ENCODE measurements at regions not wholly inside any gene's neighbourhood (a gene's known extent, or its start where the extent isn't known, plus 50 kb on each side); places are given as distances from the start of the nearest gene placed in this dataset.

DNA sequence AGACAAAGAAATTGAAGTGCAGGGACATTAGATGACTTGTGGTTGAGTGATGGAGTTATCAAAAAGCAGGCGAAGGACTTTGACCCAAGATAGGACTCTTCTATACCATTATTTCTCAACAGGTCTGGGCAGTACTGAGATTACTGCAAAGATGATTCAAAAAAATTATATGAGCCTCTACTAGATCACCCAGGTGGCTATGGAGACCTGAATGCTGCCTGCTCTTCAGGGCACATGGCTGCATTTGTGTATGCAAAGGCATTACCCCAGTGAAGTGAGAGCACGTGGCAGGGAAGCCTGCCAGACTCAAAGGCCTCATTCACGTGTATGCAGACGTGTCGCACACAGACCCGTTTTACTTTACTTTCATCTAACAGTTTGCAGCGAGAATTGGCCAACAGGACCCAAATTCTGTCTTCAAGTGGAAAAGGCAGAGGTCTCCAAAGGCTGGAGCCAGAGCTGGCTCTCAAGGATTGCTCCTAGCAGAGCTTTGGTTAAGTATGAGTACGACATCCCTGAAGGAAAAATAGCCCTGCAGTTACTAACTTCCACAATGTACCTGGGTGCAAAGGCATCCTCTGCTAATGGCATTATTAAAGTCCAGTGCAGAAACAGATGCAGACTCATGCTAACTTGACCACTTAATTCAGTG is 113.8 kb upstream of the ARMC2 start:
- no peak for DNase-seq

DNA sequence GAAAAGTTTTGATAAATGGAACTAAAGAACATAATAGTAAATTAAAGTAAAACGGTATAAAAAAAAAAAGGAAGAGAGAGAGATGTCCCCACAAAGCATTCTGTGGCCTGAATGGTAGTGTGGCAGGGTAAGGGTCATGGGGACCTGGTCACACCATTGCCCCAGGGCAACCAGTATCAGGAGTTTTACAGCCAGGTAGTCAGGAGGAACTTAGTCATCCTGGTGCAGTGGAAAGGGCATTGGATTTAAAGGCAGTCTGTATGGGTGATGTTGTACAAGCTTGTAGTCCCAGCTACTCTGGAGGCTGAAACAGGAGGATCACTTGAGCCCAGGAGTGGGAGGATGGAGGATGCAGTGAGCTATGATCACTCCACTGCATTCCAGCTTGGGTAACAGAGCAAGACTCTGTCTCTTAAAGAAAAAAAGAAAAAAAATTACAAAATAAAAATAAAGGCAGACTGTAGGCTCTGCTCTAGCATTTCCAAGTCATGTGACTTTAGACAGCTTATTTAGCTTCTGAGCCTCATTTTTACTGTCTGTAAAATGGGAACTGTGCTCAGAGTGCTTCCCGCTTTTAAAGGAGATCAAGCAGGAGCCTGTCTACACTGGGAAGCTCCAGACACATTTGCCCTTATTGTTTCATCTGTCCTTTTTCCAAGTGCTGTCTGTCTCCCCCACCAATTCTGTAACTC is 112.8 kb upstream of the ARMC2 start:
- DNase-seq, result no peak

- DNase-seq, result no peak
Measured at GRCh38 chr6:108736002-108736361, 112.2 kb upstream of the ARMC2 start.

- no peak for DNase-seq
Measured at GRCh38 chr6:108736832-108737231, 111.4 kb upstream of the ARMC2 start.

- DNase-seq, result peak; percentile 3
Measured at GRCh38 chr6:108737594-108738546, 110.4 kb upstream of the ARMC2 start.

GRCh38 chr6:108738684-108739416 is 109.4 kb upstream of the ARMC2 start:
- DNase-seq, result no peak

GRCh38 chr6:108739496-108740330 is 108.5 kb upstream of the ARMC2 start:
- no peak for DNase-seq

GRCh38 chr6:108741331-108741989 is 106.8 kb upstream of the ARMC2 start:
- no peak for DNase-seq

GRCh38 chr6:108742041-108742440 is 106.2 kb upstream of the ARMC2 start:
- DNase-seq, result no peak

DNA sequence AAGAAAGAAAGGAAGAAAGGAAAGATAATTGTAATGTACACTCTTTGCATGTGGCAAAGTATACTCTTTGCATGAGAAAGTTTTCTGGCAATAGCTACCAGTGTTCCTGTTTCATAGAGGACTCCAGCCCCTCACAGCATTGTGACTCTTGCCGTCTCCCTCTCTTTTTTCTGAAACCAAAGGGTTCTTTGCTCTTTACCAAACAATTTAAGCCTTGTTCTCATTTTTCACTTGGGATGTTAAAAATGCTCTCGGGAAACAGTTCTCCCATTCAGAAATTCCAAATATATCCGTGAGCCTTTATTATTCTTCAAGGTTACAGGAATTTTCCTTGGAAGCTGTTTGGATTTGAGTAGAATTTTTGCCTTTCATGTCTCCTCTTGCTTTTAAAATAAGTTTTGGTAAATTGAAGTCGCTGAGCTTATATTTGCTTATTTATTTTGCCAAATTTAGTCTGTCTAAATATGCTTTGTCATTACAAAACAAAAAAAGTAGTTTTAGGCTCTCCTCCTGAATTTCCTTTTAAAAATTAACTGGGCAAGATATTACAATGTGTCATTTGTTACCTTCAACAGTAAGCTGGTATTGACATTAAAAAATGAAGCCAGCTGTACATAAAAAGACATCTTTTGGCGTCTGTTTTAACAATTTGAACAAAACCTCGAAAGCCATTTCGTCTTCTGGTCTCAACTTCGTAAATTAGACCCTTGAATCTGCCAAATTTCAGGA is 103.8 kb upstream of the ARMC2 start:
- no peak for DNase-seq

DNA sequence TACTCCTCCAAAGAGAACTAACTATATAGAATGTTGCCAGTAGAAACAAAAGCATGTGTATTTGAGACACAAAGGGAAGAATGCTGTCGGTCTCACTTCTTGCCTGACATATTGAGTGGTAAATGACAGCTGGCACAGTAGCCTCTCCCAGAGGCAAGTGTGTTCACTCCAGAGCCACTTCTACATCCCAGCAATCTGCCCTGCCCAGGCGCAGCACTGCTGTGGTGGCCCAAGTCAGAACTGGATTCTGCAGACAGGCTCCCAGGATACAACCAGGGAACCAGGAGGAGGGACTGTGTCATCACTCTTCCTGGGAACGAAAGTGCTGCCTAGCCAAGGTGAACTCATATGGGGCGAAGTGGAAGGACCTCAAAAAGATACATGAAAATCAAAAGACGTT is 103.2 kb upstream of the ARMC2 start:
- no peak for DNase-seq

DNA sequence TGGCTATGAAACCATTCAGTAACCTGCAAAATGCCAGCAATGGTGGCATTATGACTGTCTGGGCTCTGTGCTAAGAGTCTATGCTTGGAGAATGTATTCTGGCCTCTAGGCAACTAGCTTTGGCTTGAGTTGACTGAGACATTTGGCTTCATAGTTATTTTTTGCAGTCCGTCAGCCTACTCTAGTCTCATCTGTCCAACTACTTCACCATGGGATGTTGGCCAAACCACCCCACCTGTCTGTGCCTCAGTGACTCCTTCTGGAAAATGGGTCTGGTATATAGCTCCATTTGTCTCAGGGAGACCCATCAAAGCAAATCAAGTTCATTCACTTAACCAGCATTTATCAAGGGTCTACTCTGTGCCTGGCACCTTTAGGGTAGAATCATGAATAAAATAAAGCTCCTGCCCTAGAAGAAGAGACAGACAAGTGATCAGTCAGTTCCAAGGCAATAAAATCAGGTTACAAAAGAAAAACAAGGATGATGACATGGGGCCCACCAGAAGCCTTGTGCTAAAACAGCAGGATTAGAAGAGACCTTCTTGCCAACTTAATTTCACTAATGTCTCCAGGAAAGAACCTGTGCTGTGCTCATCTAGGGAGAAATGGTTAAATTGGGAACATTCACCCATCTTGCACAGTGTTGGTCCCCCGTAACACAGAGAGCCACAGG is 102.4 kb upstream of the ARMC2 start:
- DNase-seq, result no peak

GRCh38 chr6:108746366-108746765 is 101.9 kb upstream of the ARMC2 start:
- no peak for DNase-seq

DNA sequence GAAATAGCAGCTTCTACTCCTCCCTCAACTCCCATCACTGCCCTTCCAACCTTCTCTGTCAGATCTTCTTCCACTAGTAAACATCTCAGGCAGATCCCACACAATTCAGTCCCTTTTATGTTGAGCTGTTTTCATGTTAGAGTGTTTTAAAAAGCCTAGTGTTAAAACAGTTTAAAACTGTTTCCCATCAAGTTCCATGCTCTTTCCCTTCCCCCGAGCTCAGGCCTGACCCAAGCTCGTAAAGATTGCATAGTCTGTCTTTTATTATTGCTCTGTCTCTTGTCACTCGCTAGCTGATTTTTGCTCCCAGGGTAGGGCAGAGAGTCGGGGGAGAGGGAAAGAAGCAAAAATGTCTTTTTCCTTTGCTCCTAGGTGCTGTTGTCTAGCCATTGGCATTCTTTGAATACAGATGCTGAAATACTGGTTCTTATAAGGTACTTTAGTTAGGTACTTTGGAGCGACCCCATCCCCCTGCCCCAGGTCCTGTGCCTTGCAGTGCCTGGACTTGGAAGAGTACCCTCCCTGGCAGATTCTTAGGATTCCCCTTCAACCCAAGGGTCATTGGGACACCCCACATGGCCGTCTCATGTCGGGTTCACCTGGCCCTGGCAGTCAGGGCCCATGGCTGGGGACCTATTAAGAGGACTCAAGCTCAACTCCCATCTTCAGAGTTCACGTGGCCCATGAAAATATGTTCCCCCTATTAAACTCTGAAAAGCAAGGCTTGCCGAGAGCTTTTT is 101.2 kb upstream of the ARMC2 start:
- no peak for DNase-seq

- DNase-seq, result no peak
Measured at GRCh38 chr6:108748055-108748454, 100.2 kb upstream of the ARMC2 start.

- no peak for DNase-seq
Measured at GRCh38 chr6:108748959-108749358, 99.3 kb upstream of the ARMC2 start.

DNA sequence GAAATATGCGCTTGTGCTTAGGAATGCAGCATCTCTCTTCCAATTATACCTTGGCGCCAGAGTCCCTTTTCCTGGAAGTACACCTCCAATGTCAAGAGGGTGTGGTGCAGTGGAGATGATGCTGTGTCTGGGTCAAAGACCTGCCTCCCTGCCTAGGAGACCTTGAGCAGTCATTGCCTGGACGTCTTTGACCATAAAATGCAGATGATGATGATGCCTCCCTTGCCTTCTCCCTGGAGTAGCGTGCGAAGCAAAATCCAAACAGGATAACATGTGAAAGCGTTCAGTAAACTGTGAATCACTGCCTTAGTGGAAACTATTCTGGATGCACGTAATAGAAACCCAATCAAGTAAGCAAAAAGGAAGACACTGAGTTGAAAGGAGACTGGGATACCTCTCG is 97.4 kb upstream of the ARMC2 start:
- DNase-seq, result no peak

- no peak for DNase-seq
Measured at GRCh38 chr6:108751282-108751681, 96.9 kb upstream of the ARMC2 start.

Data from stimulated activated CD4-positive, alpha-beta T cell treated with anti-CD3 and anti-CD28 coated beads, Interleukin-4, amount 100 ng/mL, for 1 hour (primary cell).